ENCODE measurements at regions not wholly inside any gene's neighbourhood (a gene's known extent, or its start where the extent isn't known, plus 50 kb on each side); places are given as distances from the start of the nearest gene placed in this dataset.

DNA sequence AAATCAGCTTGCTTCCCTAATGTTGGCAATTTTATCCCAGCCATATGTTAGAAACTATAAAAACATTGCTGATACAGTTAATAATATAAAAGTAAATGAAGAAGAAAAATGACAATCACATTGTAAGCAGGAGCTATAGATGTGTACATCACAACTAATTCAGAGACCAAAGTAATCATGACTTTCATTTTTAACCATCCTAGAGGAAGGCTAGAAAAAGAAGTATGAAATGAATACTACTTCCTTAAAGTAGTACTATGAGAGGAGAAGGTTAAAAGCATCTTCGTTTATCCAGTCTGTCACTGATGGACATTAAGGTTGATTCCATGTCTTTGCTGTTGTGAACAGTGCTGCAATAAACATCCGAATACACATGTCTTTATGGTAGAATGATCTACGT is 135.5 kb downstream of the IRS2 start:
- H3K36me3 Mint-ChIP-seq = no peaks in the 10 kb centered on the region
- no peaks in the 10 kb centered on the region for H3K27me3 Mint-ChIP-seq
- TF ChIP-seq, protein P1, sequence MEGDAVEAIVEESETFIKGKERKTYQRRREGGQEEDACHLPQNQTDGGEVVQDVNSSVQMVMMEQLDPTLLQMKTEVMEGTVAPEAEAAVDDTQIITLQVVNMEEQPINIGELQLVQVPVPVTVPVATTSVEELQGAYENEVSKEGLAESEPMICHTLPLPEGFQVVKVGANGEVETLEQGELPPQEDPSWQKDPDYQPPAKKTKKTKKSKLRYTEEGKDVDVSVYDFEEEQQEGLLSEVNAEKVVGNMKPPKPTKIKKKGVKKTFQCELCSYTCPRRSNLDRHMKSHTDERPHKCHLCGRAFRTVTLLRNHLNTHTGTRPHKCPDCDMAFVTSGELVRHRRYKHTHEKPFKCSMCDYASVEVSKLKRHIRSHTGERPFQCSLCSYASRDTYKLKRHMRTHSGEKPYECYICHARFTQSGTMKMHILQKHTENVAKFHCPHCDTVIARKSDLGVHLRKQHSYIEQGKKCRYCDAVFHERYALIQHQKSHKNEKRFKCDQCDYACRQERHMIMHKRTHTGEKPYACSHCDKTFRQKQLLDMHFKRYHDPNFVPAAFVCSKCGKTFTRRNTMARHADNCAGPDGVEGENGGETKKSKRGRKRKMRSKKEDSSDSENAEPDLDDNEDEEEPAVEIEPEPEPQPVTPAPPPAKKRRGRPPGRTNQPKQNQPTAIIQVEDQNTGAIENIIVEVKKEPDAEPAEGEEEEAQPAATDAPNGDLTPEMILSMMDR (conservative IDR thresholded peaks at IDR 0.05) = no peak
- no peak for DNase-seq (ENCODE audit: extremely low spot score, unreplicated experiment)
- peaks cover 36% of the 10 kb centered on the region for H3K4me1 Mint-ChIP-seq (ENCODE audit: unreplicated experiment)
- no peak overlapping the region for H3K27ac Mint-ChIP-seq
- H3K4me3 Mint-ChIP-seq = no peak overlapping the region
- H3K9me3 Mint-ChIP-seq = no peaks in the 10 kb centered on the region

DNA sequence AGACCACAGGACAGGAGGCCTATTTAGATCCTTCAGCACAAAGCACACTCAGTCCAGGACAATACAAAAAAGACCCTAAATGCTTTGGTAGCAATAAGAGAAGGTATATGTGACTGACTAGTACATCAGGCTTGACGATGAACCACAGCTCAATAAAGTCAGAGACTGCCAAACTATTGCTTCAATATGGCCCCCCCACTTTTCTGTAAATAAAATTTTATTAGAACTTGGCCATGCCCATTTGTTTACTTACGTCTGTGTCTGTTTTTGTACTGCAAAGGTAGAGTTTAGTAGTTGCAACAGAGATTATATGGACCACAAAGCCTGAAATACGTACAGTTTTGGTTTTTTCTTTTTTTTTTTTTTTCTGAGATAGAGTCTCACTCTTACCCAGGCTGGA is 136.7 kb downstream of the IRS2 start:
- no peak overlapping the region for H3K27ac Mint-ChIP-seq
- no peaks in the 10 kb centered on the region for H3K27me3 Mint-ChIP-seq
- H3K4me3 Mint-ChIP-seq = no peak overlapping the region
- H3K9me3 Mint-ChIP-seq = no peaks in the 10 kb centered on the region
- TF ChIP-seq, protein P1 (conservative IDR thresholded peaks at IDR 0.05) = no peak
- H3K36me3 Mint-ChIP-seq = no peaks in the 10 kb centered on the region
- DNase-seq (ENCODE audit: extremely low spot score, unreplicated experiment) = no peak
- peaks cover 33% of the 10 kb centered on the region for H3K4me1 Mint-ChIP-seq (ENCODE audit: unreplicated experiment)

DNA sequence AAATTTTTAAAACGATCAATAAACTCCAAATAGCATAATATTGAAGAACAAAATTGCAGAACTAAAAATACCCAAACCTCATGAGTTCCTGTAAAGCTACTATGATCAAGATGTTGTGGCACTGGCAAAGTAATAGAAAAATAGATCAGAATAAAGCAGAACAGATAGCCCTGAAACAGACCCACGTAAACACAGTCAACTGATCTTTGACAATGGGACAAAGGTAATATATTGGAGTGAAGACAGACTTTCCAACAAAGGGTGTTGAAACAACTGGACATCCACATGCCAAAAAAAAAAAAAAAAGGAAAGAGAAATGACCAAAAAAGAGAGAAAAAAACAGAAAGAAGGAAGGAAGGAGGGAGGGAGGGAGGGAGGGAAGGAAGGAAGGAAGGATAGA is 138.7 kb downstream of the IRS2 start:
- DNase-seq (ENCODE audit: extremely low spot score, unreplicated experiment) = no peak
- H3K9me3 Mint-ChIP-seq = no peaks in the 10 kb centered on the region
- no peaks in the 10 kb centered on the region for H3K36me3 Mint-ChIP-seq
- H3K27ac Mint-ChIP-seq = no peak overlapping the region
- H3K4me1 Mint-ChIP-seq (ENCODE audit: unreplicated experiment) = peaks cover 32% of the 10 kb centered on the region
- TF ChIP-seq, protein P1 (conservative IDR thresholded peaks at IDR 0.05) = no peak
- H3K4me3 Mint-ChIP-seq = no peak overlapping the region
- no peaks in the 10 kb centered on the region for H3K27me3 Mint-ChIP-seq

DNA sequence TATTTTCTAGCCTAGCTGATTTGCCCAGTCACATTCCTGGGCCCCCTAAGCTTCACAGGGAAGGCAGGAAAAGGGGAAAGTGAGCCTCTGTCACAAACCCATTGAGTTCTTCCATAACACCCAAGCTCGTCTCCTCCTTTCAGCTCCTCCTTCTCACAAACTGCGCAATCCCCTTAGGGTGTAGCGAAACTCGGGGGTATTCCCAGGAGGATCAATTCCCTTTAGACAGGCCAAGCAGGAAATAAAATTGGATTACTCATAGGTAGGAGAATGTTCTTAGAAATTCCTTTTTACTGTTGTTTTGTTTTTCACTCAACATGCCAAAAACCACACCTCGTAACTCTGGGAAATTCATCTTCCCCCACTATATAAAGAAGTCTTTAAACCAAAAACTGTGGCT is 139.3 kb downstream of the IRS2 start:
- Mint-ChIP-seq H3K36me3 (no peaks in the 10 kb centered on the region), H3K4me3 (no peak overlapping the region), H3K27ac (no peak overlapping the region), H3K9me3 (no peaks in the 10 kb centered on the region), H3K4me1 (ENCODE audit: unreplicated experiment) (peaks cover 25% of the 10 kb centered on the region), H3K27me3 (no peaks in the 10 kb centered on the region)
- TF ChIP-seq, protein P1 (conservative IDR thresholded peaks at IDR 0.05) = no peak
- no peak for DNase-seq (ENCODE audit: extremely low spot score, unreplicated experiment)

DNA sequence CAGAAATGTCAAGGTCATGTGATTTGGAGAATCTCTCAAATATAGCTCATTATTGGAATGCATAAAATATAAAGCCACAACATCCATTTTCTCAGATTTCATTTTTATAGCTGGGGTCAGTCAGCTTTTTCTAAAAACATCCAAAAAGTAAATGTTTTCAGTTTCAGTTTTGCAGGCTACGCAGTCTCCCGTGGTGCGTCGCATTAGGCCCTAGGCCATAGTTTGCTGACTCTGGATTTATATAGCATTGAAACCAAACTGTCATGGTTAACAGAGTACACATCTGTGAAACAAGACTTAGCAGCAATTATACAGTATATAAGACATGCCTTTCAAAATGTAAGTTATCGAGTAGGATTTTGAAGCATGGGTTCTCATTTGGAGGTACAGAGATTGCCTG is 140.0 kb downstream of the IRS2 start:
- no peaks in the 10 kb centered on the region for H3K27me3 Mint-ChIP-seq
- H3K27ac Mint-ChIP-seq = no peak overlapping the region
- no peaks in the 10 kb centered on the region for H3K9me3 Mint-ChIP-seq
- TF ChIP-seq, protein P1 (conservative IDR thresholded peaks at IDR 0.05) = no peak
- H3K36me3 Mint-ChIP-seq = no peaks in the 10 kb centered on the region
- no peak overlapping the region for H3K4me3 Mint-ChIP-seq
- no peak for DNase-seq (ENCODE audit: extremely low spot score, unreplicated experiment)
- peaks cover 22% of the 10 kb centered on the region for H3K4me1 Mint-ChIP-seq (ENCODE audit: unreplicated experiment)

DNA sequence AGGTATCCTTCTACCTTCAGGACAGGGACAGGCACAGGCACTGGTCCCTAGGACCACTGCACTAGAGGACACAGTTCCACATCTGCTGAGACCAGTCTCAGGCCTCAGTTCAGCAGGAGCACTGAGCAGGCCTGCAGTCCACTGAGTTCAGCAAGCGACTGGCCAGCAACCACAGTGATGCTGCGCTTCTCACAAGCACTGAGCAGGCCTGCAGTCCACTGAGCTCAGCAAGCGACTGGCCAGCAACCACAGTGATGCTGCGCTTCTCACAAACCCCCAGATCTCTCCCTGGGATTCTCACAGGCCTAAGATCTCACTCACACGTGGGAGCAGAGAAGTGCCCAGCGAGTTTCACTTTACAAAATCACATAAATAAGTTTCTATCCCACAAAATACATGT is 140.6 kb downstream of the IRS2 start:
- TF ChIP-seq, protein P1 (conservative IDR thresholded peaks at IDR 0.05) = no peak
- no peaks in the 10 kb centered on the region for H3K36me3 Mint-ChIP-seq
- no peak overlapping the region for H3K27ac Mint-ChIP-seq
- H3K4me3 Mint-ChIP-seq = no peak overlapping the region
- peaks cover 3% of the 10 kb centered on the region for H3K9me3 Mint-ChIP-seq
- DNase-seq (ENCODE audit: extremely low spot score, unreplicated experiment) = no peak
- no peaks in the 10 kb centered on the region for H3K27me3 Mint-ChIP-seq
- H3K4me1 Mint-ChIP-seq (ENCODE audit: unreplicated experiment) = peaks cover 22% of the 10 kb centered on the region

All from type B pancreatic cell (in vitro differentiated cells).